ENCODE measurements at regions not wholly inside any gene's neighbourhood (a gene's known extent, or its start where the extent isn't known, plus 50 kb on each side); places are given as distances from the start of the nearest gene placed in this dataset.
"Not testable (repeated sequence)": the region's sequence is repeated elsewhere in the genome, so short reads cannot be mapped to it uniquely, and the experiment has no call there.

- TF ChIP-seq CTCF (IDR thresholded peaks at IDR 0.05; ENCODE audit: extremely low read depth in 1 of 2, insufficient read depth in 1 of 2, low read depth in 1 of 2, low read length in 2 of 2) (no peak), FOS (IDR thresholded peaks at IDR 0.05; ENCODE audit: borderline replicate concordance, insufficient read depth, low read length) (no peak), EZH2 (IDR thresholded peaks at IDR 0.05; ENCODE audit: borderline replicate concordance, low read depth, low read length, severe bottlenecking) (no peak), POLR2A (IDR thresholded peaks at IDR 0.05; ENCODE audit: low read depth, low read length) (no peak), MYC (IDR thresholded peaks at IDR 0.05; ENCODE audit: low read depth, low read length) (no peak), GATA2 (IDR thresholded peaks at IDR 0.05; ENCODE audit: insufficient read depth, insufficient read length, low read depth, low read length) (no peak), POLR2AphosphoS5 (IDR thresholded peaks at IDR 0.05; ENCODE audit: insufficient read depth, low read depth, low read length) (no peak), MAX (IDR thresholded peaks at IDR 0.05; ENCODE audit: insufficient read depth, insufficient read length) (no peak), JUN (IDR thresholded peaks at IDR 0.05; ENCODE audit: borderline replicate concordance, insufficient read depth, insufficient read length, low read depth) (no peak)
- H3K4me1 ChIP-seq (ENCODE audit: control insufficient read depth, extremely low read depth, insufficient read depth, low read length) = no peaks in the 10 kb centered on the region
- intact Hi-C loops (cut with micrococcal nuclease) (no loop called here), dilution Hi-C loops (cut with MboI; ENCODE audit: extremely low pct_ligation_motif_present, low sequenced_read_pairs) (no loop called here)
- POLR2A ChIA-PET = no interaction called here
- H4K20me1 ChIP-seq (replicated peaks; ENCODE audit: control insufficient read depth, extremely low read depth, insufficient read depth, low read length) = no peaks in the 10 kb centered on the region
- no peak overlapping the region for H2AFZ ChIP-seq (ENCODE audit: low read depth, low read length)
- no peak overlapping the region for H3K9ac ChIP-seq (replicated peaks; ENCODE audit: extremely low read depth, insufficient read depth, low read length)
- FAIRE-seq (no peak), DNase-seq (ENCODE audit: low read depth, low spot score) (no peak)
- no TSS peak for BruUV-seq (replicated peaks)
- no peaks in the 10 kb centered on the region for H3K36me3 ChIP-seq (ENCODE audit: control insufficient read depth in 2 of 2, extremely low read depth in 1 of 2, insufficient read depth in 2 of 2, low read length in 2 of 2)
- CTCF ChIA-PET = no interaction called here
- no peaks in the 10 kb centered on the region for H3K9me1 ChIP-seq (replicated peaks; ENCODE audit: control insufficient read depth, extremely low read depth, insufficient read depth, low read length)
- H3K27me3 ChIP-seq (ENCODE audit: control insufficient read depth in 2 of 2, insufficient read depth in 2 of 2, low read length in 2 of 2) = no peaks in the 10 kb centered on the region
- no peaks in the 10 kb centered on the region for H3K9me3 ChIP-seq (replicated peaks; ENCODE audit: control insufficient read depth, insufficient read depth, low read length)
- H3K27ac ChIP-seq (ENCODE audit: insufficient read depth, low read depth, low read length) = no peak overlapping the region
- H3K4me2 ChIP-seq (ENCODE audit: insufficient read depth, low read length) = no peak overlapping the region
- no peaks in the 10 kb centered on the region for H3K79me2 ChIP-seq (ENCODE audit: control insufficient read depth, insufficient read depth, low read length)
- H3K4me3 ChIP-seq (replicated peaks in 1 of 3; ENCODE audit: insufficient read depth in 1 of 3, low read depth in 1 of 3, low read length in 3 of 3) = no peak overlapping the region
Observed at GRCh38 chr6:170139531-170139930, 151.3 kb downstream of the DLL1 start.

- H3K9me1 ChIP-seq (replicated peaks; ENCODE audit: control insufficient read depth, extremely low read depth, insufficient read depth, low read length); H3K4me2 ChIP-seq (ENCODE audit: insufficient read depth, low read length); H3K9ac ChIP-seq (replicated peaks; ENCODE audit: extremely low read depth, insufficient read depth, low read length); intact Hi-C loops (cut with micrococcal nuclease); H3K27ac ChIP-seq (ENCODE audit: insufficient read depth, low read depth, low read length); POLR2A ChIA-PET; H2AFZ ChIP-seq (ENCODE audit: low read depth, low read length); H3K79me2 ChIP-seq (ENCODE audit: control insufficient read depth, insufficient read depth, low read length); dilution Hi-C loops (cut with MboI; ENCODE audit: extremely low pct_ligation_motif_present, low sequenced_read_pairs); H3K9me3 ChIP-seq (replicated peaks; ENCODE audit: control insufficient read depth, insufficient read depth, low read length); H4K20me1 ChIP-seq (replicated peaks; ENCODE audit: control insufficient read depth, extremely low read depth, insufficient read depth, low read length); H3K4me1 ChIP-seq (ENCODE audit: control insufficient read depth, extremely low read depth, insufficient read depth, low read length); BruUV-seq (replicated peaks); H3K36me3 ChIP-seq (ENCODE audit: control insufficient read depth in 2 of 2, extremely low read depth in 1 of 2, insufficient read depth in 2 of 2, low read length in 2 of 2); DNase-seq (ENCODE audit: low read depth, low spot score); FAIRE-seq; CTCF ChIA-PET; H3K4me3 ChIP-seq (replicated peaks in 1 of 3; ENCODE audit: insufficient read depth in 1 of 3, low read depth in 1 of 3, low read length in 3 of 3); H3K27me3 ChIP-seq (ENCODE audit: control insufficient read depth in 2 of 2, insufficient read depth in 2 of 2, low read length in 2 of 2): not testable (repeated sequence)
Observed at GRCh38 chr6:170139046-170139445, 151.8 kb downstream of the DLL1 start.
